Globus pallidus (tissue), 1 donor: ENCODE measurements at regions not wholly inside any gene's neighbourhood (a gene's known extent, or its start where the extent isn't known, plus 50 kb on each side); places are given as distances from the start of the nearest gene placed in this dataset.

ENCODE experiments used
- DNase-seq: peaks from one replicate; pipeline ENCODE4 v3.0.0-alpha.2; 2015; ENCODE audit warnings: low spot score

- DNase-seq = no peak
Measured at GRCh38 chr4:114728426-114728825, 129.8 kb downstream of the UGT8 start.

DNA sequence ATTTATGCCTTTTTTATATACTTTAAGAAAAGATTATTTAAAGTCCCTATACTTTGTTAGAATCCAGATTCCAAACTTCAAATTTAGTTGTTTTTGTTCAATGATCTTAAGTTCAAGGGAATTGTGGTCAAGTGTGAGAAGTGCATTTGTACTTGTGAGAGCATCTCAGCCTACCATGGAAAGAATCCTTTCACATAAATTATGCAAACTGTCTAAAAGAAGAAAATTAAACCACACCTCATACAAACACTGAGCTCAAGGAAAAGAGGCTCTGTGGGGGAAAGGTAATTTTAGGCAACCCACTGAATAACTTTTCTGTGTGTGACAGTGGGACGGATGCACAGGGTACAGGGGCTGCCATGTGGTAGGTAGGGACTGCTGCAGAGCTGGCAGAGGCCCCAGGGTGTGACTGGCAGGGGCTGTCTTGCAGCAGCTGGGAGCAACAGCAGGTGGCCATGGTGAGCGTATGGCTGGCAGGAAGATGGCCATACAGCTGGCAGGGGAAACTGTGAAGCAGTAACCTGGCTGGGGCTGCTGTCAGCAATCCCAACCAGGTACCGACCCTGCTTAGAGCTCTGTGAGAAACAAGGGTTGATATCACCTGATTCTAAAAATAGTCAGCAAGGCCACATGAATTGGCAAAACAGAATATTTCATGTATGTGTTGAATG is 130.6 kb downstream of the UGT8 start:
- DNase-seq = no peak

- no peak for DNase-seq
Measured at GRCh38 chr4:114734594-114734993, 136.0 kb downstream of the UGT8 start.

DNA sequence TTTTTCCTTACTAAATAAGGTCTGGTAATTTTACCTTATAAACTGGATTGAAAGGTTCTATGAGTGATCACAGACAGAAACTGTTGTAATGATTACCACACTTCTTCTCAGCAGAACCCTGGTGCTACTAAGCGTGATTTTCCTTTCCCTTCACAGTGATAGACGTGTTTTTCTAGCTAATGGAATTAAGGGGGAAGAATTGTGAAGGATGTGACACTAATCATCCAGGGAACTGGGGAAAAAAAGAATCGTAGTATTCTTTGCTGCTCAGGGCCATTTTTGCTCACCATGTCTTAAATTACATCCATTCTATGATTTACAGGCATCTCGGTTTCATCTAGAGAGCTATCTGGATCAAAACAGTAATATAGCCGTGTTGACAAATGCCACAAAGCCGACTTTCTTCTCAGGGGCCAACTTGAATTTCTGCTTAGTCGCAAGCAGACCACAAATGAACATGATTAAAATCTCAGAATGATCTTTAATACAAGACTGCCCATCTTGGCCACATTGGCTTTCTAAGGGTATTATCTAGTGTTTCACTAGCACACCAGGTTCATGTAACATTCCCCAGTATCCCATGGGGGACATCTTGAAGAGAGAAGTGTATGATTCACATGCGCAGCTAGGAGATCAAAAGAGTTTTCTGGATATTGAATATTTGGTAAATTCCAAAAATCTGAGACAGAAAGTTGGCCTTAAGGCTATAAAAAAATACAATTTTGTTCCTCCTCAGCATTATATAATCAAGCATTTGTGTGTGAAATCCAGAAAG is 154.0 kb downstream of the UGT8 start:
- DNase-seq = no peak

- no peak for DNase-seq
Measured at GRCh38 chr4:114754616-114755015, 156.0 kb downstream of the UGT8 start.

GRCh38 chr4:114758066-114758465 is 159.5 kb downstream of the UGT8 start:
- DNase-seq = peak; percentile 31

GRCh38 chr4:114768501-114768900 is 169.9 kb downstream of the UGT8 start:
- DNase-seq = no peak

DNA sequence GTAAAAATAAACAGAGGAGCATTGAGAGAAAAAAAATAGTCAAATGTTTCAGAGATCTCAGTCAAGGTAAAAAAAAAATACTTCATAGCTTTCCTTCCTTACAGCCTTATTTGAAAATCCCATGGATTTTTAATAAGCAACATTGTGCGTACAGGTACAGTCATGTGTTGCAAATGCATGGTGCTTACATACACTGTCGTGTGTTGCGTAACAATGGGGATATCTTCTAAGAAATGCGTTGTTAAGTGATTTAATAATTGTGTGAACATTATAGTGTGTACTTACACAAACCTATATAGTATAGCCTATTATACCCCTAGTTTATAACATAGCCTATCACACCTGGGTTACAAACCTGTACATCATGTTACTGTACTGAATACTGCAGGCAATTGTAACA is 172.0 kb downstream of the UGT8 start:
- no peak for DNase-seq

DNA sequence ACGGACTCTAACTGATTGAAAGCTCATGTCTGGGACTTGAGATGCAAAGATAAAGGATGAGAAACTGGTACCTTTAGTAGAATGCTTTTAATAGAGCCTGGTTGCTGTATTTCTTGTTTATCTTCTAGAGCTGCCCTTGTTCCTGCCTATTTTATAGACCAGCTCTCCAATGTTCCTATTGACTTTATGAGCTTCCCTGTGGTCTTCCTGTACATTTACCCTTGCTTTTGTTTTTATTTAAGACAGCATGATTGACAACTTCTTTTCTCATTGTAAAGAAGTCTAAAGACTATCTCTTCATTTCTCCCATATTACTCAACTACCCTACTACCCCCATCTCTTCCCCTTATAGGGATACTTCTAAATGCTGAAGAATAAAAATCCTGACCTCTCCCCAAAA is 174.7 kb downstream of the UGT8 start:
- DNase-seq = no peak
